Transverse colon (tissue), 4 donors: ENCODE measurements at regions not wholly inside any gene's neighbourhood (a gene's known extent, or its start where the extent isn't known, plus 50 kb on each side); places are given as distances from the start of the nearest gene placed in this dataset.

Source experiments
- DNase-seq: peaks from one replicate; pipeline ENCODE4 v3.0.0-alpha.2; 2019
- H3K27ac ChIP-seq, 4 donors: fragments of 200-600 bp; sonication (generic); 2 replicates each; pipeline ENCODE4 v1.5.1; 2016 to 2018; ENCODE audit warnings: inconsistent platforms in 4 of 4
- H3K27me3 ChIP-seq: fragments of 200-600 bp; sonication (generic); 2 replicates; pipeline ENCODE4 v1.5.1; 2017; ENCODE audit warnings: inconsistent platforms
- H3K36me3 ChIP-seq, 4 donors: fragments of 200-600 bp; sonication (generic); 2 replicates each; pipeline ENCODE4 v1.5.1; 2017 to 2019; ENCODE audit warnings: inconsistent platforms in 4 of 4
- H3K4me1 ChIP-seq, 4 donors: fragments of 200-600 bp; sonication (generic); 2 replicates each; pipeline ENCODE4 v1.5.1; 2017 to 2020; ENCODE audit warnings: inconsistent platforms in 4 of 4
- H3K4me3 ChIP-seq, 4 donors: fragments of 200-600 bp; sonication (generic); 1 replicate in 1 of 4; 2 replicates in 3 of 4; pipeline versions ENCODE4 v1.5.1 to v1.6.1; 2017 to 2019; ENCODE audit warnings: inconsistent platforms in 4 of 4
- H3K9me3 ChIP-seq, 2 donors: fragments of 200-600 bp; sonication (generic); 2 replicates each; pipeline ENCODE4 v1.5.1; 2017 to 2019; ENCODE audit warnings: inconsistent platforms in 2 of 2
- EP300 ChIP-seq: sonication (generic); formaldehyde crosslinking; IDR thresholded peaks from one replicate; pipeline ENCODE4 v1.6.1; 2017; ENCODE audit warnings: antibody characterized with exemption, low read depth
- POLR2A ChIP-seq: fragments of 450-650 bp; IDR thresholded peaks from one replicate; pipeline ENCODE4 v1.6.1; 2016; ENCODE audit warnings: antibody characterized with exemption, mild to moderate bottlenecking, moderate library complexity
- POLR2AphosphoS5 ChIP-seq, 3 donors: sonication (generic); formaldehyde crosslinking; IDR thresholded peaks; one replicate each; pipeline ENCODE4 v1.6.1; 2016; ENCODE audit warnings: antibody characterized with exemption in 3 of 3
- WGBS, 2 donors: methylation state at CpG; one replicate each; pipeline ENCODE4 v1.1.5; 2018; ENCODE audit warnings: low coverage in 1 of 2; 5-methylcytosine and 5-hydroxymethylcytosine counted together
- in situ Hi-C, 4 donors: fragments of 200-750 bp; cut with MboI; loops; one replicate each; pipeline versions ENCODE4 v1.15.0 to v1.15.1; 2017; ENCODE audit warnings: low sequenced_read_pairs in 3 of 4, low pct_ligation_motif_present in 1 of 4, low pct_unique_long_range_greater_than_20kb in 1 of 4
- intact Hi-C: fragments of 100-400 bp; cut with DNase I; formaldehyde crosslinking; loops from one replicate; pipeline ENCODE4 v1.15.1; 2023; ENCODE audit warnings: low total_unique reads
- TF ChIP-seq, protein P1 (sequence below), 5 experiments: fragments of 200-600 bp in 3 of 5; fragments of 450-650 bp in 2 of 5; sonication (generic) in 3 of 5; IDR thresholded peaks; 1 replicate in 2 of 5; 2 replicates in 3 of 5; pipeline ENCODE4 v1.5.1; 2016 to 2017; ENCODE audit warnings: antibody characterized with exemption in 5 of 5, inconsistent platforms in 3 of 5, mild to moderate bottlenecking in 2 of 5, moderate library complexity in 1 of 5

DNA sequence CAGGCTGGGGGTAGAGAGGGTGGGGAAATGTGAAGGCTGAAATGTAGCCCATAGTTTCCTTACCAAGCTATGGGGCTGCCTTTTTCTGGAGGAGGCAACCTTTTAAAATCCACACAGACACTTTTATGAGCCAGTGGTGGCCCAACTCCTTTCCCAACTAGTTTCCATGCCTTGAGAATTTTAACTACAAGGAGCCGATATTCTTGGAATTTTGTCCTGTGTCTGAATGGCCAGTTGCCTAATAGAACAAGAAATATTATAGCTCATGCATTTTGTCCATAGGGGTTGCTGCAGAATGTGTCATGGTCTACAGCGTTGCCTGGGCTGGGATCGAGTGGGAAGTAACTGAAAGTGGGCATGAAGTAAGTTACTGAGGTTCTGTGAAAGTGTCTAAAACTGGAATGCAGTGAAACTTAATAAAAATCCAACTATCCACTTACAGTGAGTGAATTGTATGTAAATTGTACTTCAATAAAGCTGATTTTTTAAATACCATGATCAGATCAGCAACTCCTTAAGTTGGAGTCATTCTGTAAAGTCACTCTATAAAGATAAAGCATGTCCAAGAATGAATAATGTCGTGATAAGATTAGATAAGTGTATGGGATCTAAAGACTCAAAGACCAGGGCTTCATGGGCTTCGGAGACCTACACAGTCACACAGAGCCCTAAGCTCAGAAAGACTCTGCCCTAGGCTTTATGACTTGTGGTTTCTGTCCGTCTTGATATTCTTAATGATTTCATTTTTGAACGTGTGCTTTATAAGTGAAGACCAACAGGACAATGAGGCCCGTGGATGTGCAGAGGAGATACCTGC lies 122.6 kb upstream of the FNDC3A start:
- Histone ChIP-seq H3K36me3 (no peaks in the 10 kb centered on the region), H3K4me3 (no peak overlapping the region), H3K4me1 (peaks cover 0 to 6% (median 0%) of the 10 kb centered on the region in 4 donors), H3K27ac (no peak overlapping the region), H3K27me3 (no peaks in the 10 kb centered on the region), H3K9me3 (no peaks in the 10 kb centered on the region)
- in situ Hi-C loops: no loop called here
- TF ChIP-seq EP300 (no peak), POLR2AphosphoS5 (IDR thresholded peaks at IDR 0.05) (no peak), POLR2A (no peak)
- TF ChIP-seq, protein P1, sequence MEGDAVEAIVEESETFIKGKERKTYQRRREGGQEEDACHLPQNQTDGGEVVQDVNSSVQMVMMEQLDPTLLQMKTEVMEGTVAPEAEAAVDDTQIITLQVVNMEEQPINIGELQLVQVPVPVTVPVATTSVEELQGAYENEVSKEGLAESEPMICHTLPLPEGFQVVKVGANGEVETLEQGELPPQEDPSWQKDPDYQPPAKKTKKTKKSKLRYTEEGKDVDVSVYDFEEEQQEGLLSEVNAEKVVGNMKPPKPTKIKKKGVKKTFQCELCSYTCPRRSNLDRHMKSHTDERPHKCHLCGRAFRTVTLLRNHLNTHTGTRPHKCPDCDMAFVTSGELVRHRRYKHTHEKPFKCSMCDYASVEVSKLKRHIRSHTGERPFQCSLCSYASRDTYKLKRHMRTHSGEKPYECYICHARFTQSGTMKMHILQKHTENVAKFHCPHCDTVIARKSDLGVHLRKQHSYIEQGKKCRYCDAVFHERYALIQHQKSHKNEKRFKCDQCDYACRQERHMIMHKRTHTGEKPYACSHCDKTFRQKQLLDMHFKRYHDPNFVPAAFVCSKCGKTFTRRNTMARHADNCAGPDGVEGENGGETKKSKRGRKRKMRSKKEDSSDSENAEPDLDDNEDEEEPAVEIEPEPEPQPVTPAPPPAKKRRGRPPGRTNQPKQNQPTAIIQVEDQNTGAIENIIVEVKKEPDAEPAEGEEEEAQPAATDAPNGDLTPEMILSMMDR (IDR thresholded peaks at IDR 0.05): no peak
- WGBS, 2 donors: 66 to 78% methylated on average over 8 of the region's 8 CpGs
- no peak for DNase-seq
- intact Hi-C loops: no loop called here

DNA sequence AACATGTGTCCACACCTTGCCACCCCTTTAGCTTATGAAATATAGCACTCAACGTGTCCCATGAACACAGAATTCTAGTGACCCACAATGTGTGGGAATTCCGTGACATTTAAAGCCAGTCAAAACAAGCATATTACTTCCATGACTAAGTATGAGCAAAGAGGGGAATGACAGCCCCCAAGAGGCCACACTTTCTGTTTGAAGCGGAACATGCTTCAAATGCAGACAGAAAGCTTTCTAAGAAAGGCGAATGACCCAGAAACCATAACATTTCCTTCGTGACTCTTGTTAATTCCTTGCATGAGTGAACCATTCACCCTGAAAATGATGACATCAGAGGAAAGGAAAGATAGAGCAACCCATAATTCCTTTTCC lies 122.0 kb upstream of the FNDC3A start:
- Histone ChIP-seq H3K27me3 (no peaks in the 10 kb centered on the region), H3K4me1 (peaks cover 0 to 10% (median 2%) of the 10 kb centered on the region in 4 donors), H3K36me3 (no peaks in the 10 kb centered on the region), H3K9me3 (no peaks in the 10 kb centered on the region), H3K4me3 (no peak overlapping the region), H3K27ac (no peak overlapping the region)
- whole genome bisulfite sequencing, 2 donors: 44 to 59% methylated on average over 3 to 5 of the region's 5 CpGs
- in situ Hi-C loops: no loop called here
- intact Hi-C loops: no loop called here
- TF ChIP-seq, protein P1 (IDR thresholded peaks at IDR 0.05): no peak
- no peak for TF ChIP-seq EP300
- no peak for TF ChIP-seq POLR2A
- no peak for TF ChIP-seq POLR2AphosphoS5 (IDR thresholded peaks at IDR 0.05)
- no peak for DNase-seq

DNA sequence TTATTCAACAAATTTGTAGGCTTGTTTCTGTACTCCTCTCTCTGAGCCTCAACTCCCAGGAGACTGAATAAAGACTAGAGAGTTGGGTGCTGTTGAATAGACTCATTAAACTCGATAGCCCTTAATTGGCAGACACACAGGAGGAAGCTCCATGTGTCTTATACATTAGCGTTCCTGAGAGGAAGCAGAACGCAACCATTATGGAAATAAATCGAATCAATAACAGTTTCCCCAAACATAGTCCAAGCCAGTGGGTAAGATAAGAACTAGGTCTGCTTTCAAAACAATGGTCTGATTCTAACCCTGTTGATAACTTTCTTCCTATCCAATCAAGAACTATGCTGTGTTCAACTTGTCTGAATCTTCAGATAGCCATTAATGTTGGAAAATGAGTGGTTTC lies 118.1 kb upstream of the FNDC3A start:
- H3K27me3 ChIP-seq: no peaks in the 10 kb centered on the region
- H3K4me1 ChIP-seq: peaks cover 0 to 28% (median 14%) of the 10 kb centered on the region in 4 donors
- no peak overlapping the region for H3K4me3 ChIP-seq
- TF ChIP-seq, protein P1 (IDR thresholded peaks at IDR 0.05): no peak
- TF ChIP-seq EP300 (no peak), POLR2AphosphoS5 (IDR thresholded peaks at IDR 0.05) (no peak), POLR2A (no peak)
- DNase-seq: no peak
- intact Hi-C loops (no loop called here), in situ Hi-C loops (no loop called here)
- WGBS, 2 donors: 85 to 90% methylated on average over 4 of the region's 4 CpGs
- no peaks in the 10 kb centered on the region for H3K9me3 ChIP-seq
- no peaks in the 10 kb centered on the region for H3K36me3 ChIP-seq
- H3K27ac ChIP-seq: no peak overlapping the region

DNA sequence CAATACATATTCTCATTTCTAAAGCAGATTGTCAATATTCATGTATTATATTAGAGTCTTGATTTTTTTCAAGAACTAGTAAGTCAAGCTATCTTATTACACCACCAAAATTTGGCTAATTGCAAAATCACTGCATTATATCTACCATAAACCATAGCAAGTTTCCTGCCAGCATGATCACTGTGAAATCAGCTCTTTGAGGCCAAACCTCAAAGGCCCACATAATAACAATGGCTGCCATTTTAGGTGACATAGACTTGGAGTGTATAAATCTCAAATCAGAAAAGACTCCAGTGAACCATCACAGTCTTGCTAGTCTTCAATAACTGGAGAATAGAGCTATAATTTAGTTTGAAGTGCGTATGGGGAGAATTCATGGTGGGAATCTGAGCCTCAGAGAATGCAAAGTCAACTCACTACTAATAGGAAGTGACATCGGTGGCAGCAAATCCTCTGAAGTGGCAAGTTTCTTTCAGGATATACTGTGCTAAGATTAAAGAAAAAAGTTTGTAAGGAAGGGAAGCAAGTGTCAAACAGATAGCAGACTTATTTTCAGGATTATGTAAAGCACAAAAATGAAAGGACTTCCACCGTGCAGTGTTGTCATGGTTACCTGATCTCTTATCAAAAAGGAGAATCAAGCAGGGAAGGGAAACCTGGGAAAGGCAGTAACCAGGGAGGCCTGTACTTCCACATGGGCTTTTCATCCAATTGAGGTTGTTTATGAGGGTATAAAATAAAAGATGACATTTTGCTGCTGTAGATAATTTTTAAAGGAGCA lies 117.4 kb upstream of the FNDC3A start:
- H3K4me1 ChIP-seq: peaks cover 0 to 28% (median 14%) of the 10 kb centered on the region in 4 donors
- TF ChIP-seq, protein P1 (IDR thresholded peaks at IDR 0.05): no peak
- TF ChIP-seq EP300 (no peak), POLR2A (no peak), POLR2AphosphoS5 (IDR thresholded peaks at IDR 0.05) (no peak)
- H3K4me3 ChIP-seq: no peak overlapping the region
- H3K36me3 ChIP-seq: no peaks in the 10 kb centered on the region
- in situ Hi-C loops (no loop called here), intact Hi-C loops (no loop called here)
- WGBS, 2 donors: 52 to 67% methylated on average over 3 of the region's 3 CpGs
- H3K27me3 ChIP-seq: no peaks in the 10 kb centered on the region
- H3K27ac ChIP-seq: peak overlapping the region in 3 of 4 donors; percentile 71 to 76 (median 73)
- no peak for DNase-seq
- H3K9me3 ChIP-seq: no peaks in the 10 kb centered on the region
